Stimulated activated CD4-positive, alpha-beta T cell treated with anti-CD3 and anti-CD28 coated beads, Interleukin-12 subunit alpha, Interleukin-12 subunit beta, amount 100 ng/mL, for 24 hours (primary cell): ENCODE measurements at regions not wholly inside any gene's neighbourhood (a gene's known extent, or its start where the extent isn't known, plus 50 kb on each side); places are given as distances from the start of the nearest gene placed in this dataset.
"Not testable (repeated sequence)": the region's sequence is repeated elsewhere in the genome, so short reads cannot be mapped to it uniquely, and the experiment has no call there.

Experiments used
- DNase-seq, 2 experiments: peaks; one replicate each; pipeline ENCODE4 v3.0.0-alpha.2; 2020; ENCODE audit warnings: low read depth in 2 of 2

GRCh38 chr20:53645582-53645897 lies 51.9 kb upstream of the ZNF217 start:
- DNase-seq = no peak

DNA sequence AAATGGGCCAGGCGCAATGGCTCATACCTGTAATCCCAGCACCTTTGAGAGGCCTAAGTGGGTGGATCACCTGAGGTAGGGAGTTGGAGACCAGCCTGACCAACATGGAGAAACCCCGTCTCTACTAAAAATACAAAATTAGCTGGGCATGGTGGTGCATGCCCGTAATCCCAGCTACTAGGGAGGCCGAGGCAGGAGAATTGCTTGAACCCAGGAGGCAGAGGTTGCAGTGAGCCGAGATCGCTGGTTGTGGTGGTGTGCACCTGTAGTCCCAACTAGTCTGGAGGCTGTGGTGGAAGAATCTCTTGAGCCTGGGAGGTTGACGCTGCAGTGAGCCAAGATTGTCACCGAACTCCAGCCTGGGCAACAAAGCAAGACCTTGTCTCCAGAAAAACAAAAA lies 50.5 kb upstream of the ZNF217 start:
- not testable (repeated sequence) for DNase-seq
